Activated CD8-positive, alpha-beta memory T cell treated with anti-CD3 and anti-CD28 coated beads for 4 hours (primary cell): ENCODE measurements at regions not wholly inside any gene's neighbourhood (a gene's known extent, or its start where the extent isn't known, plus 50 kb on each side); places are given as distances from the start of the nearest gene placed in this dataset.

Source experiments
- DNase-seq, 2 donors: peaks; one replicate each; pipeline ENCODE4 v3.0.0-alpha.2; 2020; ENCODE audit warnings: low read depth in 2 of 2

DNA sequence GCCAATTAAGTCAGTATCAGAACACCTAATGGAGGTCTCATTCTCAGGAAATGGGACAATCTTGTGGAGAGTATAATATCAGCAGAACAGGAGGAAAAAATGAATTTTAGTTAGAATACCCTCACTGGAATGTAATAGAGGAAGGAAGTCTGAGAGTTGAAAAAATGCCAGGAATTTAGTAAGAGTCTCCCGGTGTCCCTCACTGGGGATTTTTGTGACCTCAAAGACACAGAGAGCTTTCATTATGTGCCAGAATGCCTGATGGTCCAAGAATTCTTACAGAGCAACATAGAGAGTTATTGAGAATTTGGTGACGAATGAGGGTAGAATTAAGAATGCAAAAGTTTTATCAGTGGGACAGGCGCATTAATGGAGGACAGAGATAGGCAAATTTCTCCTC, 443.5 kb upstream of the B3GALT2 start:
- no peak for DNase-seq

DNA sequence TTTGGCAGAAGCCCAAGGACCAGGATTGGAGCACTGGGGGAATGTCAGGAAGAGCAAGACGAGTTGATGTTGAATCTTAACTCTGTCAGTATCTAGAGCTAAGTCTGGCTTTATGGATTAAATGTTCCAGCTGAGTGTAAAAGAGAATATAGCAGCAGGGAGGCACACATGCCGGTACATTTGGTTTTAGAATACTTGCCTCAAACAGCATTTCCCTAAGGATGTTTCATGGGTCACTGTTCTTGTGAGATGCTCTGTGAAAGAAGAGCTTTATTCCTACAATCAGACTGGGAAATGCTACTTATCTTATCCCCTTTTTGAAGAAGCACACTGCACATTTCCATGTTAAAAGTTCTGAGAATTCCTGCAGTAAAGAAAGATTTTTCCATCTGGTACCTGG, 440.3 kb upstream of the B3GALT2 start:
- DNase-seq, result no peak

DNA sequence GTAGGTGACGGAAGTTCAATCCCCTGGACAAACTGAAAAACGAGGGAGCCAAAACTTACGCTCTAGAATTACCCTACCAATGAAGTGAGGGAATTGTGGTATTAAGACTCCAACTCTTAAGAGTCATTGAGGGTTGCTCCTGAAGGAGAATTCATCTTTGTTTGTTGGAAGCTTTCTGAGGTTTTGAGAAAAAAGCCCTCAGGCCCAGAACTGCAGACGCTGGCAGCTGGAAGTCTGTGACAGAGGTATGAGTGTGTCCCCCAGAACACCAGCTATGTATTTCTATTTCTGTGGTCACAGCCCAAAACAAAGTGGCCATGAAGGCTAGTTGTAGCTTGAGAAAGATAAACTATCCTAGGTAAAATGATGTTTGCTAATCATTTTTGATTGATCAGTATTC, 438.8 kb upstream of the B3GALT2 start:
- no peak for DNase-seq

DNA sequence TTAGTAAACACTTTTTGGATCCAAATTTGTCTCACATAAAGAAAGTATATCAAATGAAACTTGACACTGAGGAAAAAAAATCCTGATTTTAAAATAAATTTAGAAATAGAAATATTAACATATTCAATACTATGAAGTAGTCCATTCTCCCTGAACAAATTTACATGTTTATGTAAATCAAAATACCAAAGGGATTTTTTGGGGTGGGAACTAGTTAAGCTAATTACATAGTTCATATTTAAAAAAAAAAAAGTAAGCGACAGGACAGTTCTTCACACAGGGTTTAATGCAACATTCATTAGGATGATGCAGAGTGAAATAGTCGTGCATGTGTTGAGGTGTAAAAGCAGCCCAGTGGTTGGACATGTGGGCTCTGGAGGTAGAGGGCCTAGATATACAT, 433.5 kb upstream of the B3GALT2 start:
- no peak for DNase-seq

DNA sequence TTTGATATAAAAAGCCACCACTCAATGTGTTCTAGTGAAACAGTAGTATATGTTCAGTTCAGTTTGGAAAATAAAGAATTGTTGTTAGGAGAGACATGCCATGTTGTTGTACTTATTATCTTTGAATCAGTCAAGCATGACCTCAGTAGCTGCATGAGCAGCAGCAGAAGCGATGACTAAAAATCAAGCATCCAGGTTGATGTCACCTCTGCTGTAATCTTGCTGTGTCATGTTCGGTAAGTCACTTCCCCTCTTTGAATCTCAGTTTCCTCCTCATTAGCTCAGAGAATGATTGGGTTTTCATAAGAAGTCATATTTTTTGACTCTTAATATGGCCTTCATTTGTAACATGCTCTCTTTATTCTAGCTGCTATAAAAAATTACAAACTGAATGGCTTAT, 428.4 kb upstream of the B3GALT2 start:
- no peak for DNase-seq

DNA sequence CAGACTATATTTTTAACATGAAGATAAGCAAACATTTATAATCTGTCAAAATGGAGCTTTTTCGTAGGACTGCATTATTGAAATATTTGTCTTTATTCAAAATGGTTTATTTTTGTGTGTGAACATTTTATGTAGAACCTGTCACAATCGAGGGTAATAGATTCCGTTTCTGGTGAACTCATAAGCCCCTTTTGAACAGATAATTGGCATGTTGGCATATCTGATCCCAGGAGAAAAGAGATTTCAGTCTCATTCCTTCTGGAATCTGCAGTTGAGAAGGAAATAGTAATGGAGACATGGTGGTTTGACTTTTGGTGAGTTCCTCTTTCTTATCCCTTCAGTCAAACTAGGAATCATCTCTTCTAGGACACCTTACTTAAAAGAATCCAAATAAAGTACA, 427.9 kb upstream of the B3GALT2 start:
- no peak for DNase-seq

DNA sequence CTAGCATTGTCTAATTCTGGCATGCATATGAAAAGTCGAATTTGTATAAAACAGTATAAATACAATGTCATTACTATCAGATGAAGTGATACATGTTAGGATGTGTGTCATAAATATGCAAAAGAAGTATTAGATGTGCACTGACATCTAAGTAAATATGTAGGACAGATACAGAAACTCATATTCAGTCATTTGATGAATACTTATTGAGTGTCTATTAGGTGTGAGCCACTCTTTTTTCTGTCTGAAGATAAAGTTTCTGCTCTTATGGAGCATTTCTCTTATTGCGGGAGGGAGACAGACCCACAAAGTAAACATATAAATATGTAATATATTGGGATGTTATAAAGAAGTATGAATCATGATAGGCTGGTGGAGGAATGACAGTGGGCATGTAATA, 426.6 kb upstream of the B3GALT2 start:
- DNase-seq, result no peak

DNA sequence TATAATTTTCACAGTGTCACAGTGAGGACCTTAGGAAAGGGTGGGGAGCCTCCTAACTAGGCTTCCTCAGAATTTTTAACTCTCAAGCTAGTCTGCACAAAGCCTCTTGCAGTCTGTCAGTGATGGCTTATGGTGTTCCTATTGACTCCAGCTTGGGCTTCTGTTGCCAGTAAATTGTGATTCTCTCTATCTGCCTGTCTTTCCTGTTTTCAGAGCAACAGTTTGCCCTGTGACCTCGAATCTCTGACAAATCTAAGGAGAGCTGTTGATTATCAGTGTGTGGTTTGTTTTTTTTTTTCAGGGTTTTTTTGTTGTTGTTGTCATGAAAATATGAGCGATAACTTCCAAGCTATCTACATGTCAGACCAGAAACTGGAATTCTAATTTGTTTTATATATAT, 423.2 kb upstream of the B3GALT2 start:
- DNase-seq, result no peak

DNA sequence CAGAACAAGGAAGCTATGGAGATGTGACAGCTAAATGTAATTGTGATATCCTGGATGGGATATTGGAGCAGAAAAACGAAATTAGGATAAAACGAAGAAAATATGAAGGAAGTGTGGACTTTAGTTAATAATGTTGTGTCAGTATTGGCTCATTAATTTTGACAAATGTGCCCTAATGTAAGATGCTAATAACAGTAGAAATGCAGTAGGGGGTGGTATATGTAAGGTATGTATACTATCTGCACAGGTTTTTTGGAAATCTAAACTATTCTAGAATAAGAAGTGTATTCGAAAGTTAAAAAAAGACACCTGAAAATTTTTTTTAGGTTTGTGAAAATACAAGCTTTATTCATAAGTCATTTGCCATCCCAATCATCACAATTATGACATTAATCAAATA, 421.4 kb upstream of the B3GALT2 start:
- DNase-seq, result no peak

DNA sequence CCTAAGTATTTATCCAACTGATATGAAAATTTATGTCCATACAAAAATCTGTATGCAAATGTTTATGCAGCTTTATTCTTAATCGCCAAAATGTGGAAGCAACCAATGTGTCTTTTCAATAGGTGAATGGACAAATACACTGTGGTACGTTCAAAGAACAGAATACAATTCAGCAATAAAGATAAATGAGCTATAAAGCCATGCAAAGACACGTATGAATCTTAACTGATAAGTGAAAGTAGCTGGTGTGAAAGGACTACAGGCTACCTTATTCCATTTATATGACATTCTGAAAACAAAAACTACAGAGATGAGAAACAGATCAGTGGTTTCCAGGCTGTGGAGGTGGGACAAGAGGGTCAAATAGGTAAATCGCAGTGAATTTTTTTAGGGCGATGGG, 419.6 kb upstream of the B3GALT2 start:
- no peak for DNase-seq

DNA sequence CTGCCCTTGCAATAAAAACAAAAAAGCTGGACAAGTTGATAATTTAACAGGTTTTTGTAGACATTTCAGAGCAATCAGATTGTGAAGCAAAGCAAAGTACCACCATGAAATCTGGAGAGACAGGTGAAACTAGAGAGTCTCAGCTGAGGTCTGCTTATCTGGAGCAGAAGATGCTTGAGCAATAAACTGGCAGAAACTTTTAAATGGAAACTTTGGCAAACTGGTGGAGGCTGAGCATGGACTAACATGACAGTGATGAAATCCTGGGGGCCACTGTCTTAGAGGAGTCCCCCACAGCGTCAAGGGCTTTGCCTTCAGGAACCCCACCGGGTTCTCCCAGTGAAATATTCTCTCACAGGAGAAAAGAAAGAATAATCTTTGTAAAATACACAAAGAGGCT, 416.3 kb upstream of the B3GALT2 start:
- no peak for DNase-seq

DNA sequence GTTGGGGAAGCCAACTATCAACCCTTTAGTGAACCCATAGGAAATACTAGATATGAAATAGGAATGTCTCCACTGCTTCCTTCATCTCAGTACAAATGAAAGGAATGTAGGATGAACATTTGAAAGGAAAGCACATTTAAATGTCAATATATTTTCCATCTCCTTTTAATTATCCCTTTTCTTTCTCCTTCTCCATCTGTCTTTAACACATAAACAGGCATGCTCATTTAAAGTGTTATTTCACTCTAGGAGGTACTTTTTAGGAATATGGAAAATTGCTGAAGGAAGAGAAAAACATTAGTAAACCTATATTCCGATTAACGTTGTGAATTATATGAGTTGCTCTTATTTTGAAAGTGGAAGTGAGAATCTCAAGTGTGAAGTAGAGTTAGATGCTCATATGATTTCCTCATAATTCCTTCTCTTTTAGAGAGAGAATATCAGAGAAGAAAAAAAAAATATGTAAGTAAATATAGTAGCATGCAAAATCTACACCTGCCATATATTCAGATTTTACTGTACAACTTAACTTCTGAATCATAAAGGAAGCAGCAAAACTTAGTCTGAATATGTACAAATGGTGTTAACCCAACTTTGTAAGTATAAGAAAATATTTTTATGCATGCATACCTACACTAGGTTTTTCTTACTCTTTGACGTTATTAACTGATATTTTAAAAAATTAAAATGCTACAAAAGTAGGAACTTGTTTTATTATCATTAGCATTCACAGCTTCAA, 406.9 kb upstream of the B3GALT2 start:
- DNase-seq, result no peak

DNA sequence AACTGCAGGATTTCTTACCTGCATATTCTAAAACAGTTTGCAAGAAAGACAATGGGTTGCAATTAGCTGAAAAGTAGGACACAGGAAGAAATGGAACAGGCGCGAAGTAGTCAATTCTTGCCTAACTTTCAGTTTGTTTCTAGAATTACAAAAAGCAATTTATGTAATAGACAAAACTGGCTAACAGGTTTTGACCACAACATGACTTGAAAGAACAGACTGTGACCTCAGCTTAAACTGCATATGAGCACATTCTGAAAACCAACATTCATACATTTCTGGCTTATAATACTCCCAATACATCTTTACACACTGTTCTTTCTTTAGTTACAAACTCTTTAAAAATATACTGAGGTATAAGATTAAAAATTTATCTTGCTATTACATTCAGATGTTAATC, 405.9 kb upstream of the B3GALT2 start:
- DNase-seq, result no peak

DNA sequence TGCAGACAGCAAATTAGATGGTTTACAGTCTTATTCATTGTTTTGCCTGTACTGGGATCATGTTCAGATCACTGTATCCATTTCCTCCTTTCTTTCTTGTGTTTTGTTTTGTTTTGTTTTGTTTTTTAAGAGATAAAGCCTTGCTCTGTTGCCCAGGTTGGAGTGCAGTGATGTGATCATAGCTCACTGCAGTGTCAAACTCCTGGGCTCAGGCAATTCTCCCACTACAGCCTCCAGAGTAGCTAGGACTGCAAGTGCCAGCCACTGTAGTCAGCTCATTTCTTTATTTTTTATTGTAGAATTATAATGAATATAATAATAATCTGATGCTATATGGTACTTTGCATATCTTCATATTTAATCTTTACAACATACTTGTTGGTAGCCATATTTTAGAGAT, 403.7 kb upstream of the B3GALT2 start:
- DNase-seq, result no peak

DNA sequence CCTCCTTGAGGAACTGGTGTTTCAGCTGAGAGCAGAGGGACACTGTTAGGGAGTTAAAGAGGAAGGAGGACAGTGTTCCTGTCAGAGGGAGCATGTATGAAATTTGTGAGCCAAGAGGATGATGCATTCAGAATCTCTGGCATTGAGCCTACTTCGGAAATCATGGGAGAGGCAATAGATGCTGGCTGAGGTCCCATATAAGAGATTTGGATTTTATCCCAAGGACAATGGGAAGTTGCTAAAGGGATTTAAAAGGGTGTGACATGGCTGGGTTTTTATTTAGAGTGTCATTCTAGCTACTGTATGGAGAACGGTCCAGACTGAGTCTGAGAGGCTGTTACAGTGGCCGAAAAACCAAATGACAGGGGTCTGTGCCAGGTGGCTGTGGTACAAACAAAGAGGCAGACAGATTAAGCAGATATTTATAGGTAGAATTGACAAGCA, 403.2 kb upstream of the B3GALT2 start:
- no peak for DNase-seq

DNA sequence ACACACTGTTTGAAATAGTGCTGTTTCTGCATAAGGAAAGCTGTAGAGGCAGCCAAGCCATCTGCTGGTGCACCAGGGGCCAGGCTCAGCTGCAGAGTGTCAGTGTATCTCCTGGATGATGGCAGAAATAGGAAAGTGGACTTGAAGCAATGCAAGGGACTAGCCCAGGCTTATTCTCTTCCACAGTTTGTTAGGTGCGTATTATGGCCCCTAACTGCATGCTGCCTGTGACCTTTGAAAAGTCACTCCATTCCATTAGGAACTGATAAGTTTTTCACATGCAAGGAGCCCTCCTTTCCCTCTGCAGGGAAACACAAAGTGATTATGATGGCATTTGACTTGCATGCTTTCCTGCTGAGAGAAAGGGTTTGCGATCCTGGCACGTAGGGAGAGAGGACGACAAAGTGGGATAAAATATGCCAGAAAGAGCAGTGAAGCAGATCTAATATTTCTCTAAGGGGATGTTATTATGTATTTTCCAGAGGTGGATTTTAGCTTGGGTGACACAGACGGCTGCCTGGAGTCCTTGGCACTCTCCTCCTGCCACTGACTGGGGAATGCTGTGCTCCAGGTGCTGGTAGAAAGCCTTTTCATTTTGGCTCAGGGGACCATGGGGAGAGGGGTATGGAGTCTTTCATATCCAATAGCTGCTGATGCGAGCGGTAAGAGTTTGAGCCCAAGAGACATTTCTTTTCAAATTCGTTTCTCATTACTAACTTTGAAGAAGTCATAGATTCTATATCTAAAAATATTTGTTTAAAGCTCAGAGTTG, 402.1 kb upstream of the B3GALT2 start:
- no peak for DNase-seq

DNA sequence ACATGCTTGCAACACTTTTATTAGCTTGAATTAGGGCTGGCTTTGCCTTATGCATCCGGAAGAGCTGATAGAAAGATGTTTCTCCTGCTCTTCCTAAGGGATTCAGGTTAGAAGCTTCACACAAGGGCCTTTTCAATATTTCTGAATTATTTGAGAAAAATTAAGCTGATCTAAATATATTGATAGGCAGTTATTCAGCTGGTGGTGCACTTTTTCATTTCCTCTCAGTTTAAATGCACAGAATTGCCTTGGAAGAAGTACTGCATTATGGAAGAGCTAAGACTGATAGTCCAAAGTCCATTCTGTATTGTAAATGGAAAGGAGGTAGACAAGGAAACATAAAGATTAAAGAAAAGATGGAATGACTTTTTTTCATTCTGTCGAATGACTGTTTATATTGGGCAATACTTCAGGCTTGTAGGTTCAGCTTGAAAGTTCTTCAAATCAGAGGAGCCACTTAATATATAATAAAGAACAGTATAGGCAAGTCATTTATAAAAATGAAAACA, 398.4 kb upstream of the B3GALT2 start:
- no peak for DNase-seq

DNA sequence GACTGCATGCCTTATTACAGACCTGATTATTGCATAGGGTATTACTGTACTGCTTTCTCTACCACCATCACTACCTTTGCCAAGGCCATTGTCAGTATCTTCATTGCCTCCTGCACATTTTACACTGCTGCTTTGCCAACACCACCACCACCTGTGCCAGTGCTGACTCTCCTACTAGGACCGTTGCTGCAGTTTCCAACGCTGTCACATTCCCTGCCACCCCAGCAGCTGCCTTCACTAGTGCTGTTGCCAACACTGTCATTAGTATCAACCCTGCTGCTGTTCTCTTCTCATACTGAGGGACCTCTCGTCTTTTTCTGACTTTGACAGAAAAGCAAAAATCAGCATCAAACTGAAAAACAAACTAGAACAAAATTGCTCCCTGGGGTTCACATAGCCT, 394.9 kb upstream of the B3GALT2 start:
- DNase-seq, result no peak

DNA sequence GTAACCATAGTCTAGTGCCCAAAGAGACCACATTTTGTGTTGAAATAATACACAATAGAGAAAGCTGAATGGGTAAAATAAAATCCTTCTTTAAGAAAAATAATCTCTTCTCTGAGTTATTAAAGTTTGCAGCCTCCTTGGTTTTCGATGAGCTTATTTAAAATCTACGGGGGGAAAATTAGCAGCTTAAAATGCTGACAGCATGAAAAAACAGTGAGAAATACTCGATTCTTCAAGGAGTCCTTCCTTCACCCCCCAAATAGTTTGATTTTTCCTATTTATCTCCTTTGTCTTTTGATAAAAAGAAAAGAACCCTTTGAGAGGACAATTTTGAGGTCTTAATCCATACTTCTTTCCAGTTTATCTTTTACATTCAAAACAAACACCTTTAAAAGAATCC, 394.0 kb upstream of the B3GALT2 start:
- no peak for DNase-seq

DNA sequence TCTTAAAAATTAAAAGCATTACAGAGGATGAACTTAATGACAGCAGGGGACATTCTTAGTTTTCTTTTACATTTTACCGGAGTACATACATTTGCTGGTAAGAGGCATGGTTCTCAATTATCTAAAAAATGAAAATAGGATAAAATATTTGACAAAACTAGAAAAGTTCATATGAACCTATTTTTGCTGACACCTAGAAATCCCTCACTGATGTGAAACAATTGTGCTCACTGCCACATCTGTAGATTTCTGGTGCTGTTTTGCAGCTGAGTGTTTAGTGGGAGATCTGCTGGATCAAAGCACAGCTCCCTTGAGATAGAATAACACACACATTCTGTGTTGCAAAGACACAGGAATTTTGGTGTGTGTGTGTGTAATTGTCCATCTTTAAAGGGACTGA, 392.9 kb upstream of the B3GALT2 start:
- no peak for DNase-seq

DNA sequence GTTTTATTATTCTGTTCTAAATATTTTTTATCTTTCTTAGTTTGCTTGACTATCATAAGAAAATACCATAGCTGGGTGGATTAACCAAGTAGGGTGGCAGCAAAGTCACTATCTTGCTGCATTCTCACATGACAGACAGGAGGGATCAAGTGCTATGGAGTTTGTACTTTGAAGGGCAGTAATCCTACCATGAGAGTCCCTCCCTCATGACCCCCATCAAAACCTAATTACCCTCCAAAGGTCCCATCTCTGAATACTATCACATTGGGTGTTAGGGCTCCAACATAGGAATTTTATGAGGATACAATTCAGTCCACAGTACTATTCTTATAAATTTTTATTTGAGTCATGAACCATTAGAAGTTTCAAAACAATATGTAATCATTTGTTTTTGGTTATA, 388.5 kb upstream of the B3GALT2 start:
- DNase-seq, result no peak

DNA sequence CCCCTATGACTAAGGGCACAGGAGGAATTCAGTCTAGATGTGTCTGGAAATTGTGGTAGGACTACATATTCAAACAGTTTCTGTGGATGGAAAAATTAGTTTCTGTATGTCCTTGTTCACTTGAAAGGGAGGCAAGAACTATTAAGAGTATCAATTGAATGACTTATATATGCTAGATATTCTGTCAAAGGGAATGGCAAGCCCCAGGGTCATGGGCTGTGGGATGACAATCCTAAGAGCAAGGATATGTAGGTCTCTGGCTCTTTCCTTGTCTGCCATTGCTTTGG, 383.5 kb upstream of the B3GALT2 start:
- DNase-seq, result no peak

DNA sequence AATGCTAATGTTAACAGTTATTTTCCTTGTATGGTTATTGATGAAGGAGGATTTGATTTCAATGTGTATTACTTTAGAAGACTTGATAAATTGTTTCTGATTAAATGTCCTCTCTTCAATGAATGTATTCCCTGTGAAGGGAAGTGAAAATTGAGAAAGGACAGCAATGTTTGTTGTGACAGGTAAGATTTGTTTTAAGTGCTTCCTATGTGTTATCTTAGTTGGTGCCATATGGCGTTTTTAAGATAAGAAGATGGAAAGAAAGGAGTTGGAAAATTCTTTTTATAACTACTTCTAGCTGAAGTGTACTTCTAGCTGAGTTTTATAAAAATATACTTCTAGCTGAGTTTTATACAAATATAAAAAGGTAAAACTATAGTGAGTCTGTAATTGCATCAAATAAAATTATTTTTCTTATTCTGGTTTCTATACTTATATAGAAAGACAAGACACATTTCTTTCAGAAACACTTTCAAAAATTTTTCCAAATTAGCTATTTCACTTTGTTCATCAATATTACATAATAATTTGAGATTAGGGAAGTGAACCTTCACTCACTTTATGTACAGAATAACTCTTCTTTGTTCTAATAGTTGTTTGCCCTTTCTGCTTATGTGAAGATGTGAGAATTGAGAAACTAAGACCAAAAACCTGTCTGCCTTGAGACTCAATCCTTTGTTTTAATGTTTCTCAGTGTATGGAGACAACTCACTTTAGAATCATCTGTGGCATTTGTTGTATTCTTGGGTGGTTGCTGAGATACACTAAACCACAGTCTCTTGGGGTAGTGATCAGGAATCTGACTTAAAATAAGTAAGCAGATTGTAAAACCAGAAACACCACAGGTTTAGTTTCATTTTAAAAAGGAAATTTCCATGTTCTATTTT, 382.9 kb upstream of the B3GALT2 start:
- DNase-seq, result no peak
